Right lobe of liver (tissue), 6 donors: ENCODE measurements at regions not wholly inside any gene's neighbourhood (a gene's known extent, or its start where the extent isn't known, plus 50 kb on each side); places are given as distances from the start of the nearest gene placed in this dataset.

Experiments used
- ATAC-seq, 4 donors: fragments of 200-7000 bp; cut with Tn5 transposase; one replicate each; pipeline ENCODE4 v1.9.1; 2020; ENCODE audit warnings: mild to moderate bottlenecking in 4 of 4, moderate library complexity in 4 of 4
- DNase-seq, 3 donors: peaks; one replicate each; pipeline ENCODE4 v3.0.0-alpha.2; 2020
- H3K27ac ChIP-seq, 3 donors: fragments of 200-600 bp; one replicate each; pipeline ENCODE4 v1.8.0; 2022
- H3K27me3 ChIP-seq, 2 donors: fragments of 200-600 bp; one replicate each; pipeline ENCODE4 v1.8.0; 2022
- H3K36me3 ChIP-seq, 4 donors: fragments of 200-600 bp; sonication (generic) in 1 of 4; one replicate each; pipeline versions ENCODE4 v1.5.1 to v1.8.0; 2017 to 2022; ENCODE audit warnings: control low read depth in 1 of 4
- H3K4me1 ChIP-seq, 4 donors: fragments of 200-600 bp; sonication (generic) in 1 of 4; one replicate each; pipeline versions ENCODE4 v1.5.1 to v1.8.0; 2017 to 2022; ENCODE audit warnings: control low read depth in 1 of 4
- H3K4me3 ChIP-seq, 3 donors: fragments of 200-600 bp; one replicate each; pipeline ENCODE4 v1.8.0; 2022
- H3K9me3 ChIP-seq, 4 donors: fragments of 200-600 bp; sonication (generic) in 1 of 4; one replicate each; pipeline versions ENCODE4 v1.5.1 to v1.8.0; 2017 to 2022; ENCODE audit warnings: control low read depth in 1 of 4
- CTCF ChIP-seq, 4 donors: fragments of 200-600 bp in 3 of 4; fragments of 450-650 bp in 1 of 4; IDR thresholded peaks; one replicate each; pipeline versions ENCODE4 v1.5.1 to v1.8.0; 2016 to 2022; ENCODE audit warnings: antibody characterized with exemption in 4 of 4, mild to moderate bottlenecking in 2 of 4
- POLR2A ChIP-seq: fragments of 450-650 bp; IDR thresholded peaks from one replicate; pipeline ENCODE4 v1.6.1; 2017; ENCODE audit warnings: antibody characterized with exemption, mild to moderate bottlenecking
- WGBS: methylation state at CpG from one replicate; pipeline ENCODE4 v1.1.6; 2018; ENCODE audit warnings: low coverage, low lambda C conversion rate; ENCODE audit not compliant: insufficient coverage; ENCODE audit errors: missing lambda C conversion rate; 5-methylcytosine and 5-hydroxymethylcytosine counted together
- intact Hi-C, 2 donors: fragments of 100-400 bp; cut with DNase I; formaldehyde crosslinking; loops; one replicate each; pipeline versions ENCODE4 v1.11.2 to v1.14.1; 2022
- donor health status: DM: no; HTN: yes; CAD: no.
- donor health status: DM: no; HTN: no; CAD: no.
- donor health status: DM: no; HTN: no; CAD: no.
- donor health status: DM: no; HTN: yes; CAD: no.
- donor health status: DM: no; HTN: yes; CAD: no.

- peaks cover 0 to 7% (median 3%) of the 10 kb centered on the region in 4 donors for H3K4me1 ChIP-seq
- 62% methylated on average over 3 of the region's 3 CpGs for WGBS
- H3K27me3 ChIP-seq, result peaks cover 3 to 12% of the 10 kb centered on the region in 2 donors
- H3K36me3 ChIP-seq, result no peaks in the 10 kb centered on the region
- no peaks in the 10 kb centered on the region for H3K9me3 ChIP-seq
- intact Hi-C loops, result no loop called here
- no peak for TF ChIP-seq POLR2A
- TF ChIP-seq CTCF (IDR thresholded peaks at IDR 0.05), result no peak
- DNase-seq, result no peak
- H3K27ac ChIP-seq, result no peak overlapping the region
- ATAC-seq, result no peak
- no peak overlapping the region for H3K4me3 ChIP-seq
Measured at GRCh38 chr17:56680676-56681075, 87.2 kb downstream of the NOG start.

GRCh38 chr17:56681561-56682266, 88.2 kb downstream of the NOG start:
- no peak for TF ChIP-seq CTCF (IDR thresholded peaks at IDR 0.05)
- no peak for TF ChIP-seq POLR2A
- no peak for ATAC-seq
- no peaks in the 10 kb centered on the region for H3K9me3 ChIP-seq
- H3K4me1 ChIP-seq, result peaks cover 0 to 7% (median 3%) of the 10 kb centered on the region in 4 donors
- no peaks in the 10 kb centered on the region for H3K36me3 ChIP-seq
- peaks cover 3 to 12% of the 10 kb centered on the region in 2 donors for H3K27me3 ChIP-seq
- H3K27ac ChIP-seq, result no peak overlapping the region
- WGBS, result 43% methylated on average over 3 of the region's 3 CpGs
- H3K4me3 ChIP-seq, result no peak overlapping the region
- intact Hi-C loops, result no loop called here
- no peak for DNase-seq

DNA sequence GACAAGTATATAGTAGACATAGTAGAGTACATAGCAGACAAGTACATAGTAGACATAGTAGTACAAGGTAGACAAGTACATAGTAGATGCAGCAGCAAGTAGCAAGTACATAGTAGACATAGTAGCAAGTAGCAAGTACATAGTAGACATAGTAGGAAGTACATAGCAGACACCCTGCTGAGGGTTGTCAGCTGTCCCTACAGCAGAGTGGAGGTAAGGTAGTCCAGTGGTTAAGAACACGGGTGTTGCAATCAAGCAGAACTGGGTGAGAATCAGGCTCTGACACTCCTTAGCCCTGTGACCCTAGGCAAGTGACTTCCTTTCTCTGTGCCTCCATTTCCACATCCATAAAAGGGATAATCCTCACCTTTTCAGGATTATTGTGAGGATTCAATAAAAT, 94.7 kb downstream of the NOG start:
- ATAC-seq (no peak), DNase-seq (no peak)
- no peak overlapping the region for H3K27ac ChIP-seq
- no peaks in the 10 kb centered on the region for H3K36me3 ChIP-seq
- no peaks in the 10 kb centered on the region for H3K9me3 ChIP-seq
- no peaks in the 10 kb centered on the region for H3K4me1 ChIP-seq
- no peak overlapping the region for H3K4me3 ChIP-seq
- TF ChIP-seq POLR2A (no peak), CTCF (IDR thresholded peaks at IDR 0.05) (no peak)
- 75% methylated on average over 1 of the region's 1 CpG for WGBS
- intact Hi-C loops, result no loop called here
- no peaks in the 10 kb centered on the region for H3K27me3 ChIP-seq

DNA sequence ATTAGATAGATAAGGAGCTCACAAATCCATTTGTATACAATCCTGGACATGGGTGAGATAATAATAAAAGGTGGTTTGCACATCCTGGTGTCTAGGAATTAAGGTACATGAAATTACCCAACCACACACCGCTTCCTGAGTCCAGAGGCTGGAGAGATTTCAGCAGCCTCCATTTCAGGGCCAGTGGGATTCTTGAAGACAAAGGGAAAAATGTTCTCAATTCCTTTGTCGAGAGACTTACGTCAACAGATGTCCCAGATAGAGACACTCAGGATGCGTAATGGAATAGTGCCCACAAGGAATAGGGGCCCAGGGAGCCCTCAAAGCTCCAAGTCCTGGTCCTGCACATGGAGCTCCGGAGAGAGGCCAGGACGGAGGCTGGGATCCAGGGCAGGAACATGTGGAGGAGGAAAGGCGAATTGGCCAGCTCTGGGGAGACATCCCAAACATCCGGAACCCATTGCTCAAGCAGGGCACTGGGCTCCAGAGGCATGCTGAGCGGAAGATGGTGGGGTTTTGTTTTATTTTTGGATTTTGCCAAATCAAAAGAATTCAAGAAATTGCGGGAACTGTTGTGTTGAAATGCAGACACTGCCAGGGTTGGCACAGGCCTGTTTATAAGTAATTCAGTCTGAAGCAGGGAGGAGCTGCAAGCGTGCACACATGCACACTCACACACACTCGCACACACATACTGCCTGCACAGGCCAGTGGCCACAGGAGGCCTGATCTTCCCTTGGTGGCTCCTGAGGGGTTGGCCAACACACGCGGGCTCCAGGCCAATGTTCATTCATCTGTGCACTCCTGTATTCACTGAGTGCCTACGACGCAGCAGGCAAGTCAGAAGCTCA, 97.2 kb downstream of the NOG start:
- Histone ChIP-seq H3K4me1 (no peaks in the 10 kb centered on the region), H3K27ac (no peak overlapping the region), H3K36me3 (no peaks in the 10 kb centered on the region), H3K27me3 (no peaks in the 10 kb centered on the region), H3K9me3 (no peaks in the 10 kb centered on the region), H3K4me3 (no peak overlapping the region)
- intact Hi-C loops, result no loop called here
- WGBS, result 86% methylated on average over 6 of the region's 16 CpGs
- DNase-seq, result no peak
- TF ChIP-seq CTCF (IDR thresholded peaks at IDR 0.05), result no peak
- TF ChIP-seq POLR2A, result no peak
- peak in 1 of 4 donors; percentile 26 for ATAC-seq
